Ammon's horn (tissue), 1 donor: ENCODE measurements at regions not wholly inside any gene's neighbourhood (a gene's known extent, or its start where the extent isn't known, plus 50 kb on each side); places are given as distances from the start of the nearest gene placed in this dataset.
"Not testable (repeated sequence)": the region's sequence is repeated elsewhere in the genome, so short reads cannot be mapped to it uniquely, and the experiment has no call there.

Source experiments
- DNase-seq: peaks from one replicate; pipeline ENCODE4 v3.0.0-alpha.2; 2016; ENCODE audit warnings: low spot score

- DNase-seq = not testable (repeated sequence)
Measured at GRCh38 chr4:131883181-131883580, 1265.9 kb upstream of the PCDH10 start.

GRCh38 chr4:131925662-131926061 lies 1223.4 kb upstream of the PCDH10 start:
- not testable (repeated sequence) for DNase-seq

- DNase-seq = not testable (repeated sequence)
Measured at GRCh38 chr4:131967646-131968045, 1181.4 kb upstream of the PCDH10 start.

GRCh38 chr4:131974730-131975129 lies 1174.4 kb upstream of the PCDH10 start:
- no peak for DNase-seq

- DNase-seq = not testable (repeated sequence)
Measured at GRCh38 chr4:131975276-131976132, 1173.6 kb upstream of the PCDH10 start.

GRCh38 chr4:131976133-131977002 lies 1172.7 kb upstream of the PCDH10 start:
- DNase-seq = not testable (repeated sequence)

- DNase-seq = no peak
Measured at GRCh38 chr4:131978120-131978519, 1171.0 kb upstream of the PCDH10 start.

- DNase-seq = no peak
Measured at GRCh38 chr4:131989576-131989975, 1159.5 kb upstream of the PCDH10 start.

- no peak for DNase-seq
Measured at GRCh38 chr4:132001542-132001941, 1147.6 kb upstream of the PCDH10 start.

GRCh38 chr4:132003593-132003992 lies 1145.5 kb upstream of the PCDH10 start:
- DNase-seq = no peak

GRCh38 chr4:132015321-132015720 lies 1133.8 kb upstream of the PCDH10 start:
- no peak for DNase-seq

- DNase-seq = no peak
Measured at GRCh38 chr4:132016703-132017350, 1132.3 kb upstream of the PCDH10 start.

- no peak for DNase-seq
Measured at GRCh38 chr4:132026166-132026565, 1122.9 kb upstream of the PCDH10 start.

GRCh38 chr4:132026816-132027215 lies 1122.3 kb upstream of the PCDH10 start:
- no peak for DNase-seq

GRCh38 chr4:132056496-132056895 lies 1092.6 kb upstream of the PCDH10 start:
- DNase-seq = no peak

GRCh38 chr4:132059227-132059626 lies 1089.9 kb upstream of the PCDH10 start:
- no peak for DNase-seq

GRCh38 chr4:132062611-132063239 lies 1086.4 kb upstream of the PCDH10 start:
- DNase-seq = no peak

- no peak for DNase-seq
Measured at GRCh38 chr4:132063829-132064228, 1085.3 kb upstream of the PCDH10 start.

GRCh38 chr4:132065940-132066495 lies 1083.1 kb upstream of the PCDH10 start:
- DNase-seq = no peak

- DNase-seq = no peak
Measured at GRCh38 chr4:132071815-132072214, 1077.3 kb upstream of the PCDH10 start.

- no peak for DNase-seq
Measured at GRCh38 chr4:132076829-132077228, 1072.3 kb upstream of the PCDH10 start.

- no peak for DNase-seq
Measured at GRCh38 chr4:132085105-132085504, 1064.0 kb upstream of the PCDH10 start.
